DMS153 treated with DMSO at 0.1 percent for 48 hours (cell line): ENCODE measurements at regions not wholly inside any gene's neighbourhood (a gene's known extent, or its start where the extent isn't known, plus 50 kb on each side); places are given as distances from the start of the nearest gene placed in this dataset.
A peak's percentile ranks its signal among the peaks of the same experiment; 100 is the strongest.
"Not testable (repeated sequence)": the region's sequence is repeated elsewhere in the genome, so short reads cannot be mapped to it uniquely, and the experiment has no call there.

ENCODE experiments used
- DNase-seq: peaks from one replicate; lab custom pipeline; 2025; ENCODE audit not compliant: unreplicated experiment; lab: John Stamatoyannopoulos, UW

- no peak for DNase-seq
Measured at GRCh38 chr2:122055521-122055931, 300.1 kb downstream of the TSN start.

- no peak for DNase-seq
Measured at GRCh38 chr2:122056853-122057252, 301.4 kb downstream of the TSN start.

GRCh38 chr2:122061206-122061605 lies 305.8 kb downstream of the TSN start:
- no peak for DNase-seq

GRCh38 chr2:122061831-122062230 lies 306.4 kb downstream of the TSN start:
- no peak for DNase-seq

- no peak for DNase-seq
Measured at GRCh38 chr2:122062506-122062905, 307.1 kb downstream of the TSN start.

- DNase-seq: no peak
Measured at GRCh38 chr2:122063716-122064115, 308.3 kb downstream of the TSN start.

- DNase-seq: no peak
Measured at GRCh38 chr2:122070241-122070731, 314.8 kb downstream of the TSN start.

DNA sequence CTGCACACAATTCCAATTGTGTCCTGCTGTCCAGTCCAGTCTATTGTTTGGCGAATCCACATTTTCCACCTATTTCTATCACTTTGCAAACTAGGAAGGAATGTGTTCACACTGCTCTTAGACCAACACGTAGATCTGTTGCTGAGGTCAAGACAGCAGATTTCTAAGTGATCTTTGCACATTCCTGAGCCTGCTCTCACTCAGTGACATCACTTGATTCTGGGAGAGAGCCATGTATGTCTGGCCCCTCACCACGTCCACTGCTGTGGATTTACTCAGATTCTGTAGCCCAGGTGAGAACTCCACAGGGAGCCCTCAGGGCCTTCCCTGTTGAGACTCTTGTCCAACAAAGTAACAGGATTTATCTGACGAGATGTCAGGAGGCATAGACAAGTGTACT lies 317.2 kb downstream of the TSN start:
- DNase-seq: no peak

- no peak for DNase-seq
Measured at GRCh38 chr2:122074201-122074600, 318.8 kb downstream of the TSN start.

DNA sequence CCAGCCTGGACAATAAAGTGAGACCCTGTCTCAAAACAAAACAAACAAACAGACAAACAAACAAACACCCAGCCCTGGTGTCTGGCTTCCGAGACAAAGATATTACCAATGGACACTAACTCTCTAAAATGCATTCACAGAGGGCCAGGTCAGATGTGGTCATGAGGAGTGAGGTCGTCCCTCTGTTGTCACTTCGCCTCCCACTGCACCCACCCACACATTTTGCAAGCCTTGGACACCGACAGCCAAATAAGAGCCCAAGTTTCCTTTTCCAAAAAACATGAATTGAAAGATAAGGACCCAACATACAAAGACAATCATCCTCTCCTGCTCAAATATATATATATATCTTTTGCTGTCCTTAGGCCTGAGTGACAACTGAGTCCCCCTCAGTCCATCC lies 319.9 kb downstream of the TSN start:
- no peak for DNase-seq

GRCh38 chr2:122077114-122077513 lies 321.7 kb downstream of the TSN start:
- no peak for DNase-seq

- DNase-seq: no peak
Measured at GRCh38 chr2:122077771-122078170, 322.3 kb downstream of the TSN start.

DNA sequence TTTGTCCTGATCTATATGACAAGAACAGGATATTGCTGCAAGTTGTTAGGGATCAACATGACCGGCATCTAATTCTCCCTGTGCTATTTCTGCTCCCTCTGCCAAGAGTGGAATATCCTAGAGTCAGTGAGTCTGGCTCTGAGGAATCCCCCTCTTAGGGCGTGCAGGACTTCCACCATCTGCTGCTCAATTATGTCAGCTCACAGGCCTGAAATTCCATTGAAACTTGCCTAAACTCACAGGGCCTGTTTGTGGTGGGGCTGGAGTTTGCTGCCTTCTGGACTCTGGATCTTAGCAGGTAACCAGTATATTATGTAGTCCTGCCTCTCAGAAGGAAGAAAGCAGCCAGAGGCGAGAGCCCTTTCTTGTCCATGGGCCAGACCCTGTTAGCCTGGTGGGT lies 323.0 kb downstream of the TSN start:
- DNase-seq: no peak

- DNase-seq: no peak
Measured at GRCh38 chr2:122079844-122080243, 324.4 kb downstream of the TSN start.

DNA sequence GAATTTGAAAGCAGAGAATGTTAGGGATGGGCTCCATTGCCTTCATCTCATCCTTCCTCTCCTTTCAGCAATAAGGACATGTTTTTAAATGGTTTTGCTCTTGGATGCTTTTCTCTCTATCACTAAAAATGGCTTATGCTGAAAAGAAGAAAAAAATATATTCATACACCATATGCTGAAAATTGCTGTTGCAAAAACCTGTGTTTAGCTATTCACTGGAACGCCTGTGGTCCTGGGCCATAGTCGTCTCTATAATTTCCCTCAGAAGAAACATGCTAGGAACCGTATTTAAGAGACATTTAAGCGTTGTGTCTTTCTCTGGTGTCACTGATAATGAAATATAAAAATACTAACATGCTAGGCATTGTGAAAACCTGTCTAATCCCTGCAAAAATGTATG lies 324.9 kb downstream of the TSN start:
- no peak for DNase-seq

GRCh38 chr2:122080871-122081270 lies 325.4 kb downstream of the TSN start:
- no peak for DNase-seq

- peak; percentile 77 for DNase-seq
Measured at GRCh38 chr2:122081751-122082150, 326.3 kb downstream of the TSN start.

GRCh38 chr2:122083256-122084048 lies 328.0 kb downstream of the TSN start:
- no peak for DNase-seq

GRCh38 chr2:122085672-122086071 lies 330.2 kb downstream of the TSN start:
- DNase-seq: not testable (repeated sequence)

DNA sequence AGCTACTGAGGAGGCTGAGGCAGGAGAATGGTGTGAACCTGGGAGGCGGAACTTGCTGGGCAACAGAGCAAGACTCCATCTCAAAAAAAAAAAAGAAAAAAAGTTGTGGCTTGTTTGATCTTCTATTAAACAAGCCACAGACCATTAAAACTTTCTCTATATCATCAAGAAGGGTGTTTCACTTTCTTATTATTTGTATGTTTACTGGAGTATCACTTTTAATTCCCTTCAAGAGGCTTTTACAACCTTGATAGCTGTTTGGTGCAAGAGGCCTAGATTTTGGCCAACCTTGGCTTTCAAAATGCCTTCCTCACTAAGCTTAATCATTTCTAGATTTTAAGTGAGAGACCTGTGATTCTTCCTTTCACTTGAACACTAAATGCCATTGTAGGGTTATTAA lies 339.1 kb downstream of the TSN start:
- no peak for DNase-seq

- no peak for DNase-seq
Measured at GRCh38 chr2:122096761-122097160, 341.3 kb downstream of the TSN start.

- DNase-seq: no peak
Measured at GRCh38 chr2:122098306-122098705, 342.9 kb downstream of the TSN start.

DNA sequence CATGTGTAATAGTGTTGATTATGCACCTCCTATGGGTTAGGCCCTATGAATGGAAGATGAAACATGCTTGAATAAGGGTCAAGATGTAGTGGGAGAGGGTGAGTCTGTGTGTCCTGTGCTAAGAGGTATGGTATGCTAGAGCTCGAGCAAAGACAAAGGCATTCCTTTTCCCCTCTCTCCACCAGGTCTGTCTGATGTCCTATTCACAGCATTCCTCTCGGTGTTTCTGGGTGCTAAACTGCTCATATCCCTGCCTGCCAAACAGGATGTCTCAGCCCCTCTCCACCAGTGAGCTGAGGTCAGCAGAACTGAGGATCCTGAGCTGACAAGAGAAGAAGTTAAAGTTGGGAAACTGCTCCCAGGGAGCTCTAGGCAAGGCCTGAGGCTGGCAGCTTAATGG lies 344.9 kb downstream of the TSN start:
- DNase-seq: no peak
